ENCODE measurements at regions not wholly inside any gene's neighbourhood (a gene's known extent, or its start where the extent isn't known, plus 50 kb on each side); places are given as distances from the start of the nearest gene placed in this dataset.

GRCh38 chr6:156406688-156407087, 370.5 kb upstream of the ARID1B start:
- TF ChIP-seq EP300 (IDR thresholded peaks at IDR 0.05) (no peak), CTCF (IDR thresholded peaks at IDR 0.05) (no peak)

Data from sigmoid colon (tissue), 4 donors.